B cell (primary cell): ENCODE measurements at regions not wholly inside any gene's neighbourhood (a gene's known extent, or its start where the extent isn't known, plus 50 kb on each side); places are given as distances from the start of the nearest gene placed in this dataset.

Source experiments
- ATAC-seq: fragments of 200-7000 bp; cut with Tn5 transposase; one replicate; pipeline ENCODE4 v1.10.0; 2021; ENCODE audit warnings: low read depth, mild to moderate bottlenecking, moderate number of reproducible peaks, moderate library complexity
- CTCF ChIA-PET: fragments of 350-600 bp; sonication (Branson Sonifier 250); formaldehyde crosslinking; loops from one replicate; lab custom pipeline; 2021; ENCODE audit warnings: antibody characterized with exemption, inconsistent platforms; lab: Charles Lee
- POLR2A ChIA-PET: fragments of 350-600 bp; sonication (Branson Sonifier 250); formaldehyde crosslinking; loops from one replicate; lab custom pipeline; 2021; ENCODE audit warnings: antibody characterized with exemption; lab: Charles Lee
- DNase-seq: peaks from one replicate; pipeline ENCODE4 v3.0.0; 2013
- H2AFZ ChIP-seq: 2 replicates; pipeline ENCODE4 v1.6.1; 2012; ENCODE audit warnings: mild to moderate bottlenecking, low read depth, low read length; ENCODE audit not compliant: insufficient read depth, poor library complexity, severe bottlenecking
- H3K27ac ChIP-seq, 2 donors: 1 replicate in 1 of 2; 2 replicates in 1 of 2; pipeline ENCODE4 v1.5.1; 2012 to 2013; ENCODE audit warnings: low read length in 2 of 2, mild to moderate bottlenecking in 2 of 2, moderate library complexity in 1 of 2
- H3K27me3 ChIP-seq, 4 experiments: fragments of 200-600 bp in 1 of 4; sonication (generic) in 1 of 4; replicated peaks in 1 of 4; 1 replicate in 2 of 4; 2 replicates in 2 of 4; pipeline versions ENCODE4 v1.6.1 to v1.7.0; 2013 to 2016; ENCODE audit warnings: low read length in 3 of 4, mild to moderate bottlenecking in 2 of 4, mixed read lengths in 1 of 4, moderate library complexity in 1 of 4; ENCODE audit not compliant: insufficient read depth in 4 of 4, control insufficient read depth in 3 of 4; ENCODE audit errors: control extremely low read depth in 1 of 4
- H3K36me3 ChIP-seq, 2 experiments: replicated peaks in 1 of 2; 1 replicate in 1 of 2; 2 replicates in 1 of 2; pipeline versions ENCODE4 v1.6.1 to v1.7.1; 2013; ENCODE audit warnings: low read length in 1 of 2; ENCODE audit not compliant: insufficient read depth in 2 of 2, control insufficient read depth in 1 of 2; ENCODE audit errors: control extremely low read depth in 1 of 2, extremely low read depth in 1 of 2
- H3K4me1 ChIP-seq, 2 donors: fragments of 200-600 bp in 1 of 2; sonication (generic) in 1 of 2; 1 replicate in 1 of 2; 2 replicates in 1 of 2; pipeline versions ENCODE4 v1.5.1 to v1.6.1; 2013 to 2017; ENCODE audit warnings: low read length in 2 of 2; ENCODE audit not compliant: control insufficient read depth in 2 of 2, insufficient read depth in 2 of 2
- H3K4me2 ChIP-seq: replicated peaks from 2 replicates; pipeline ENCODE3; 2012; ENCODE audit warnings: mild to moderate bottlenecking, low read depth, low read length; ENCODE audit not compliant: poor library complexity, severe bottlenecking
- H3K4me3 ChIP-seq, 5 experiments: fragments of 200-600 bp in 1 of 5; sonication (generic) in 1 of 5; 1 replicate in 3 of 5; 2 replicates in 2 of 5; pipeline versions ENCODE4 v1.5.1 to v1.7.0; 2011 to 2016; ENCODE audit warnings: low read length in 4 of 5, mild to moderate bottlenecking in 4 of 5, low read depth in 2 of 5, control low read depth in 1 of 5, moderate library complexity in 1 of 5; ENCODE audit not compliant: insufficient read depth in 1 of 5; ENCODE audit errors: control extremely low read depth in 1 of 5, extremely low read depth in 1 of 5
- H3K79me2 ChIP-seq: fragments of 200-600 bp; sonication (generic); one replicate; pipeline ENCODE4 v1.6.0; 2016; ENCODE audit warnings: low read length; ENCODE audit not compliant: control insufficient read depth, insufficient read depth
- H3K9ac ChIP-seq: fragments of 200-600 bp; sonication (generic); 2 replicates; pipeline ENCODE4 v1.6.1; 2017; ENCODE audit warnings: mild to moderate bottlenecking, low read length, moderate library complexity
- H3K9me3 ChIP-seq, 3 donors: one replicate each; pipeline versions ENCODE4 v1.6.1 to v1.7.1; 2013; ENCODE audit warnings: low read length in 2 of 3; ENCODE audit not compliant: control insufficient read depth in 2 of 3, insufficient read depth in 1 of 3; ENCODE audit errors: control extremely low read depth in 1 of 3
- H4K20me1 ChIP-seq: 2 replicates; pipeline ENCODE4 v1.6.0; 2012; ENCODE audit warnings: mild to moderate bottlenecking, low read length; ENCODE audit not compliant: insufficient read depth, control insufficient read depth, poor library complexity, severe bottlenecking
- H3K27ac Mint-ChIP-seq: one replicate; pipeline ENCODE4 v1.8.0; 2021; ENCODE audit warnings: mixed read lengths
- H3K27me3 Mint-ChIP-seq: one replicate; pipeline ENCODE4 v1.8.0; 2021; ENCODE audit warnings: mixed read lengths
- H3K4me1 Mint-ChIP-seq: one replicate; pipeline ENCODE4 v1.8.0; 2021; ENCODE audit warnings: mixed read lengths
- H3K4me3 Mint-ChIP-seq: one replicate; pipeline ENCODE4 v1.8.0; 2021; ENCODE audit warnings: mixed read lengths
- H3K9me3 Mint-ChIP-seq: one replicate; pipeline ENCODE4 v1.8.0; 2022; ENCODE audit warnings: mixed read lengths; ENCODE audit not compliant: insufficient read depth
- EZH2 ChIP-seq: IDR thresholded peaks from 2 replicates; pipeline ENCODE4 v1.6.1; 2012; ENCODE audit warnings: borderline replicate concordance, low read depth, mild to moderate bottlenecking, moderate library complexity, low read length; ENCODE audit not compliant: insufficient read depth, poor library complexity, severe bottlenecking
- WGBS: methylation state at CpG from one replicate; pipeline ENCODE4 v1.1.5; 2013; ENCODE audit warnings: missing lambda C conversion rate; ENCODE audit not compliant: insufficient coverage; 5-methylcytosine and 5-hydroxymethylcytosine counted together
- intact Hi-C: fragments of 100-400 bp; cut with micrococcal nuclease; formaldehyde crosslinking; loops from one replicate; pipeline ENCODE4 v1.10.0; 2022
- TF ChIP-seq, protein P1 (sequence below): fragments of 200-600 bp; IDR thresholded peaks from one replicate; pipeline ENCODE4 v1.8.0; 2022; ENCODE audit warnings: antibody characterized with exemption, mild to moderate bottlenecking

DNA sequence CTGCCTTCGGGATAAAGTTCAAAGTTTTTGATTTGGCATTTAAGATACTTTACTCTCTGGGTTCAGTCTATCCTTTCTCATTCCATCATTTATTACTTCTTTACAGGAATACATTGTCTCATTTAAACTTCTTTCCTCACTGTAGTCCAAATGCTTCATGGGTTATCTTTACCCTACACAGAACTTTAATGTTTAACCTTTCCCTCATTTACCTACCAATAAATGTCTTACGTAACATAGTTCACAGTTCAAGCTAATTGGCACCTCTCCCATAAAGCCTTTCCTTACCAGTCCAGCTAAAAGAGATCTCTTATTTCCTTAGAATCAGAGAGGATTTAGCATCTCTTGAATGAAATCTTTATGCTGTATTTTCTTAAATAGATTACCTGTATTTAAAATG is 476.3 kb upstream of the SEL1L start:
- DNase-seq (no peak), ATAC-seq (no peak)
- Mint-ChIP-seq H3K4me1 (no peaks in the 10 kb centered on the region), H3K9me3 (peaks cover 9% of the 10 kb centered on the region), H3K27ac (no peak overlapping the region), H3K4me3 (no peak overlapping the region), H3K27me3 (no peaks in the 10 kb centered on the region)
- Histone ChIP-seq H3K27ac (no peak overlapping the region), H3K4me3 (no peak overlapping the region), H4K20me1 (no peaks in the 10 kb centered on the region), H3K36me3 (no peaks in the 10 kb centered on the region), H3K4me1 (no peaks in the 10 kb centered on the region), H2AFZ (no peak overlapping the region), H3K4me2 (no peak overlapping the region), H3K27me3 (no peaks in the 10 kb centered on the region), H3K9me3 (peaks cover 0 to 13% (median 7%) of the 10 kb centered on the region in 3 donors), H3K9ac (no peak overlapping the region), H3K79me2 (no peaks in the 10 kb centered on the region)
- CTCF ChIA-PET = no interaction called here
- TF ChIP-seq, protein P1, sequence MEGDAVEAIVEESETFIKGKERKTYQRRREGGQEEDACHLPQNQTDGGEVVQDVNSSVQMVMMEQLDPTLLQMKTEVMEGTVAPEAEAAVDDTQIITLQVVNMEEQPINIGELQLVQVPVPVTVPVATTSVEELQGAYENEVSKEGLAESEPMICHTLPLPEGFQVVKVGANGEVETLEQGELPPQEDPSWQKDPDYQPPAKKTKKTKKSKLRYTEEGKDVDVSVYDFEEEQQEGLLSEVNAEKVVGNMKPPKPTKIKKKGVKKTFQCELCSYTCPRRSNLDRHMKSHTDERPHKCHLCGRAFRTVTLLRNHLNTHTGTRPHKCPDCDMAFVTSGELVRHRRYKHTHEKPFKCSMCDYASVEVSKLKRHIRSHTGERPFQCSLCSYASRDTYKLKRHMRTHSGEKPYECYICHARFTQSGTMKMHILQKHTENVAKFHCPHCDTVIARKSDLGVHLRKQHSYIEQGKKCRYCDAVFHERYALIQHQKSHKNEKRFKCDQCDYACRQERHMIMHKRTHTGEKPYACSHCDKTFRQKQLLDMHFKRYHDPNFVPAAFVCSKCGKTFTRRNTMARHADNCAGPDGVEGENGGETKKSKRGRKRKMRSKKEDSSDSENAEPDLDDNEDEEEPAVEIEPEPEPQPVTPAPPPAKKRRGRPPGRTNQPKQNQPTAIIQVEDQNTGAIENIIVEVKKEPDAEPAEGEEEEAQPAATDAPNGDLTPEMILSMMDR = no peak
- 100% methylated on average over 1 of the region's 2 CpGs for WGBS
- POLR2A ChIA-PET = no interaction called here
- intact Hi-C loops = no loop called here

DNA sequence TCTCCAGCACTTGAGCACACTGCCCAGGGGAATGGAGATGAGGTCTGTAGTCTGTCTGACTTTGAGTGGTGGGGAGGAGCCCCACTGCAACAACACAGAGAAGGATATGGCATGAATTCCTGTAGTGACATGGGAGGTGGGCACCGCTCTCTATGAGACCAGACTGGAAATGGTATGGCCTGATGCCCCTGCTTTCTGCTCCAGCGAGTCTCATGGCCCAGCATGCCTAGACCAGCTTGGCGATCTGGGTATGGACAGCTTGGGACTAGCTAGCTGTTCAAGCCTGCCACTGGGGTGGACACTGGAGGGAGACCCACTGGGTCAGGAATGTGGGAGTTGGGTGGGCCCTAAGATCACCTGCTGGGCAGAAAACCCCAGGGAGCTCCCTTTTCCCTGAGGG is 477.8 kb upstream of the SEL1L start:
- intact Hi-C loops = no loop called here
- no peaks in the 10 kb centered on the region for H3K4me1 ChIP-seq
- POLR2A ChIA-PET = no interaction called here
- no peaks in the 10 kb centered on the region for H3K79me2 ChIP-seq
- no peaks in the 10 kb centered on the region for H3K36me3 ChIP-seq
- ATAC-seq = no peak
- H2AFZ ChIP-seq = no peak overlapping the region
- TF ChIP-seq, protein P1 = no peak
- no peak for TF ChIP-seq EZH2
- H3K27me3 ChIP-seq = no peaks in the 10 kb centered on the region
- Mint-ChIP-seq H3K9me3 (peaks cover 9% of the 10 kb centered on the region), H3K4me1 (no peaks in the 10 kb centered on the region), H3K27ac (no peak overlapping the region), H3K4me3 (no peak overlapping the region), H3K27me3 (no peaks in the 10 kb centered on the region)
- no peak overlapping the region for H3K4me3 ChIP-seq
- H3K9me3 ChIP-seq = peaks cover 0 to 13% (median 7%) of the 10 kb centered on the region in 3 donors
- CTCF ChIA-PET = no interaction called here
- 83% methylated on average over 3 of the region's 3 CpGs for WGBS
- H3K4me2 ChIP-seq = no peak overlapping the region
- H3K9ac ChIP-seq = no peak overlapping the region
- no peak for DNase-seq
- no peaks in the 10 kb centered on the region for H4K20me1 ChIP-seq
- H3K27ac ChIP-seq = no peak overlapping the region
